Activated gamma-delta T cell treated with Interleukin-2 at 50 U/mL for 16 hours (primary cell): ENCODE measurements at regions not wholly inside any gene's neighbourhood (a gene's known extent, or its start where the extent isn't known, plus 50 kb on each side); places are given as distances from the start of the nearest gene placed in this dataset.
A peak's percentile ranks its signal among the peaks of the same experiment; 100 is the strongest.

Experiments
- DNase-seq: peaks from one replicate; pipeline ENCODE4 v3.0.0-alpha.2; 2020

DNA sequence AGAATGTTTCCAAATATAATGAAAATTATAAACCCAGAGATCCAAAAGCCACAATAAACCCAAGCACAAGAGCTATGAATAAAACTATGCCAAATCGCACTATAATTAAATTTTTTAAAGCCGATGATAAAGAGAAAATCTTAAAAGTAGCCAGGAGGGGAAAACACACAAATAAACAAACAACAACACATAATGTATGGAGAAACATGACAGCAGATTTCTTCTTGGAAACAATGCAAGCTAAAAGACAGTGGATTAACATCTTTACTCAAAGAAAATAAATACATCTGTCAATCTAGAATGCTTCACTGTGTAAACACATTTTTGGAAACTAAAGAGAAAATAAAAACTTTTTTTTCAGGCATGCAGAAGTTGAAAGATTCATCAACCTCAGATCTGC is 53.0 kb upstream of the SMOX start:
- DNase-seq, result no peak

DNA sequence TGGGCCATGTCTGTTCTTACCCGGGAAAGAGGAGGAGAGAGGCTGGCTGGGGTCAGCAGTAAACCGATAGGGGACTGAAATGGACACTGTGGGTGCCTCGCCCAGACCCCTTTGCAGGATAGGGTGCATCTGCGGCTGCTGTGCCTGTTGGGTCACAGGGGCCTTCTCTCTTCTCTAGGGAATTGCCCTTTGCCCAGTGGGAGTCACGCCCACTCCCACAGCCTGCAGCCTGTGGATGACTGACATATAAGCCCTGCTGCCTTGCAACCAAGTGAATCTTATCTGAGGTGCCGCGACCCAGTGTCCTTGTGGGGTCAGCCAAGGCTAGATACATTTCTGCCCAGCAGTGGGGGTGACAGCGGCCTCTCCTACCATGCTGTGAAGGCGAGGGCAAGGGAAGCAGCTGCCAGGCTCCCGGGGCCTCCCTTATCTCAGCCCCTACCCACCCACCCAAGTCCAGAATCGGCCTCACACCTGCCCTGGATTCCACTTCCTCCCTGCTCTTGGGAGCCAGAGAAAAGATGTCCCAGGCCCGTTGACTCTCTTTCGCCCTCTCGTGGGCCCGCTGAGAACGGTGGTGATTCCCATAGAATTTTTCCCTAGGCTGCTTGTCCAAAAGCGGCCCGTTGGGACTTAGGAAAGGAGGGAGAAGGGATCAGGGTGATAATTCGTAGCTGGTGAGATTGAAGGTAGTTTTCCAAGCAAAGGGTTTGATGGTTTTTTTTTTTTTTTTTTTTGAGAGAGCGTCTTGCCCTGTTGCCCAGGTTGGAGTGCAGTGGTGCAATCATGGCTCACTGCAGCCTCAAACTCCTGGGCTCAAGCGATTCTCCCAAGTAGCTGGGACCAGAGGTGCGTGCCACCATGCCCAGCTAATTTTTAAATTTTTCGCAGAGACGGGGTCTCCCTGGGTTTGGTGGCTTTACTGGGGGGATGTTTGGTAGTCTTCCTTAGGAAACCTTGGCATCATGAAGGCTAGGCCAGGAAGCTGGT is 56.8 kb upstream of the SMOX start:
- peak; percentile 16 for DNase-seq

DNA sequence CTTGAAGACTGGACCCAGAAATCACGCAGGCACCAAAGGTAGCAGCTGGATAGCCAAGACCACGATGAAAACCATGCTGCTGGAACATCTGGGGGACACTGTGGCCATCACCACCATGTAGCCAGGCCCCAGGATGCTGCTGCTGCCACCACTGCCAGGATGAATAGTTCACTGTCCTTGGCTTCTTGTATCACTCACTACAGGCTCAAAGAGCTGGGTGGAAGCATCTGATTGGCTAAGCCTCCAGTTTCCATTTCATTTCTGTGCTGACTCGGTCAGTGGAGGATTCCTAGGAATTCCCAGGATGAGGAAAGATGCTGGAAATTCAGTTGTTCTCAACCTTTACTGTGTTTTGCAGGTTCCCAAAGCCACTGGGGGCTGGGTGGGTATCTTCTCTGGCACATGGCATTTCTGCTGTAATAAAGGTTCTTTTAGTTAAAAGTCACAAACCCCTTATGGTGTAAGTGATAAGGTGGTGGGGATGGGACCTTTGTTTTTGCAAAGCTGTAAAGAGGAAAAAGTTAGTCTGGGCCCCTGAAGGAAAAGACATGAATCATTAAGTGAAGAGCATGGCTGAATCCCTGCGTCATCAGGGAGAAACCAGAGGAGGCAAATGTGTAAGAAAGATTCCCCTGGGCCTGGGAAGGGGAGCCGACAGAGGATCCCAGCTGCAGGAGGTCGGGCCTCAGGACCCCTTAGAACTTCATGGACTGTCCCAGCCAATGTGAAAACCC is 57.7 kb upstream of the SMOX start:
- no peak for DNase-seq

DNA sequence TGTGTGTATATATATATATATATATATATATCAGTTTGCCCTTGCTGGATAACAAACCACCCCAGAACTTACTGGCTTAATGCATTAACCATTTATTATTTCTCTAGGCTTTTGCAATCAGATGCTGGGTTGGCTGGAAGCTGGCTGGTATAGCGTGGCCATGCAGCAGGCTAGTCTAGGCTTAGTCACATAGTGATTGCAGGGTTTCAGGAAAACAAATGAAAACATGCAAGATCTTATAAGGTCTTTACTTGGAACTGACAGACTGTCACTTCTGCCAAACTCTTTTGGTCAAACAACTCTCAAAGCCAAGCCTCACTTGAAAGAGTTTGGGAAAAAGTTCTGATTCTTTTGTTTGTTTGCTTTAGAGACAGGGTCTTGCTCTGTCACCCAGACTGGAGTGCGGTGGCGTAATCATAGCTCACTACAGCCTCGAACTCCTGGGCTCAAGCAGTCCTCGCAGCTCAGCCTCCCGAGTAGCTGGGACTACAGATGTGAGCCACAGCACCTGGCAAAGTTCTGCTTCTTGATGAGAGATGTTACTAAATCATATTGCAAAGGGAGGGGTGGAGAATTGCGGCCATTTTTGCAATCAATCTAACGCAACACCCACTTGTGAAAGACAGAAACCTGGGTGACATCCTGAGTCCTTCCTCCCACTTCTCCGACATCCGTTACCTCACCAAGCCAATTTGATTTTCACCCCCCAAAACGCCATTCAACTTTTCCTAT is 58.7 kb upstream of the SMOX start:
- no peak for DNase-seq

DNA sequence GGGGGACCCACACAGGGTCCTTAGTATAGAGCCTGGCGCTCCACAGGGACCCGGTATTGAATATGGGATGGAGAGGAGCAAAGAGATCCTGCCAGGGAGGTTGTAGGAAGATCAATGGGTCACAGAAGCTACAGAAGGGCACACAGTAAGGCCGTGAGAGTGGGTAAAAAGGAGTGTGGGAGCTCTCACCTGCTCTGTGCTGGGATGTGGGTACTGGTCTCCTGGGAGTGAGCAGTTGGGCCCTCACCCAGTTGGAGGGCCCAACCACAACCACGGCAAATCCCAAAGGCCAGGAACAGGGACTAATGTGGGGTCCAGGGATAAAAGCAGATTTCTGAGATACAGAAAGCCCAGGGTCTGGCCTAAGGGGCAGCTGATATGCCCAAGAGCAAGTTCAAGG is 59.9 kb upstream of the SMOX start:
- DNase-seq, result no peak

DNA sequence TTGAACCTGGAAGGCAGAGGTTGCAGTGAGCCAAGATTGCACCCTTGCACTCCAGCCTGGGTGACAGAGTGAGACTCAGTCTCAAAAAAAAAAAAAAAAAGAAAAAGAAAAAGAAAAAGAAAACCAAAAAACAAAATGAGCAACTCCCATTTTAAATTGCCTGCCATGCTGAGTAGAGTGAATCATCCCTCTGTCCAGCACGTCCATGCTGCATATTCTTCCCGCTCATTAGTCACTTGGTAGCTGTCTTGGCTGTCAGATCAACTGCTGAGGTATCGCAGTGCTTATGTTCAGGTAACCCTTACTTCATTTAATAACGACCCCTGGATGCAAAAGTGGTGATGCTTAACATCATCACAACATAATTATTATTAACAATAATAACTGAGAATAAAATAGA is 60.7 kb upstream of the SMOX start:
- DNase-seq, result no peak

DNA sequence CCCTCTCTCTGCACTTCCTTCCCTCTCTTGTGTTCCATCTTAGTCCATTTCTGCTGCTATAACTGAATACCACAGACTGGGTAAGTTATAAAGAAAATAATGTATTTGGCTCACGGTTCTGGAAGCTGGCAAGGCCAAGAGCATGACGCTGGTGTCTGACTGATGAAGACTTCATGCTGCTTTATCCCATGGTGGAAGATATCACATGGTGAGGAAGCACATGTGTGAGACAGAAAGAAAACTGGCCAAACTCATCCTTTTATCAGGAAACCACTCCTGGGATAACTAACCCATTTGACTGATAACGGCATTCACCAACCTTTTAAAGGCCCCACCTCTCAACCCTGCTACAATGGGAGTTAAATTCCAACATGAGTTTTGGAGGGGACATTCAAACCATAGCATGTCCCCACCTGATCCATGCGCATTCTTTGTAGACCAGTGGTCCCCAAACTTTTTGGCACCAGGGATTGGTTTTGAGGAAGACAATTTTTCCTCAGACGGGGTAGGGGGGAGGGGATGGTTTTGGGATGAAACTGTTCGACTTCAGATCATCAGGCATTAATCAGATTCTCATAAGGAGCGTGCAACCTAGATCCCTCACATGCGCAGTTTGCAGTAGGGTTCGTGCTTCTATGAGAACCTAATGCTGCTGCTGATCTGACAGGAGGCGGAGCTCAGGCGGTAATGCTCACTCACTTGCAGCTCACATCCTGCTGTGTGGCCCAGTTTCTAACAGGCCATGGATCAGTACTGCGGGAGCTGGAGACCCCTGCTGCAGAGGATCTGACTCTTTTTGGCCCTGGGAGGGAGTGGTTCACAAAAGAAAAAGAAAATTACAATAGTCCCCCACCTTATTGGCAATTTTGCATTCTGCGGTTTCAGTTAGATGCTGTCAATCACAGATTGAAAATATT is 61.6 kb upstream of the SMOX start:
- no peak for DNase-seq

DNA sequence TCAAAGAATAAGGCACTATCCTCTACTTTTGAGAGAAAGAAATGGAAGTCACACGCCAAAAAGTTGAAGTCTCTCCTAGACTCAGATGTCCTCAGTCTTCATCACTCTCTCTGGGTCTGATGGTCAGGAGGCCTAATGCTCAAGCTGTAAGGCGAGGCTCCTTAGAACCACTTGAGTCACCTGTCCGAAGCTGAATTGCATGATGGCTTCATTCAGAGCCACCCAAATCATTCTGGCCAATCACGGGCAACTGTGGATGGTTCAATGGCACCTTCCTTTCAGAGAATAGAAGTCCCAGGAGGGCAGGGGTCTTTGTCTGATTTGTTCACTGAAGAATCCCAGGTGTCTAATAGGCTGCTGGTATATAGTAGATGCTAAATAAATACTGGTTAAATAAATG is 63.9 kb upstream of the SMOX start:
- DNase-seq, result no peak

DNA sequence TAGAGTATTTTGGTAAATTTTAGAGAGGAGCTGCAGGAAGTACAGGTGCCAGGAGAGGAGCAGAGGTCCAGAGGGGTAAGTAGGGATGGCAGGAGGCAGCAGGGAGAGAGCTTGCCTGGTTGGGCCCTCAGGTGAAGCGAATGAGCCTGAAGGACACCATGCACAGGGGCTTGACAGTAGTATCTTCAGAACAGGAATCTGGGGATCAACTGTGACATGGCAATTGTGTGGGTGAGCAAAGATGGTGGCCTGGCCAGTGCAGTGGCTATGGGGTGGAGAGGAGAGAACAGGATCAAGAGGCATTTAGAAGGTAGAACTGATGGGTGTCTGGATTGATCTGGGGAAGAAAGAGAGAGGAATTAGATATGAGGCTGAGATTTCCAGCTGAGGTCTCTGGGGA is 64.5 kb upstream of the SMOX start:
- DNase-seq, result no peak

DNA sequence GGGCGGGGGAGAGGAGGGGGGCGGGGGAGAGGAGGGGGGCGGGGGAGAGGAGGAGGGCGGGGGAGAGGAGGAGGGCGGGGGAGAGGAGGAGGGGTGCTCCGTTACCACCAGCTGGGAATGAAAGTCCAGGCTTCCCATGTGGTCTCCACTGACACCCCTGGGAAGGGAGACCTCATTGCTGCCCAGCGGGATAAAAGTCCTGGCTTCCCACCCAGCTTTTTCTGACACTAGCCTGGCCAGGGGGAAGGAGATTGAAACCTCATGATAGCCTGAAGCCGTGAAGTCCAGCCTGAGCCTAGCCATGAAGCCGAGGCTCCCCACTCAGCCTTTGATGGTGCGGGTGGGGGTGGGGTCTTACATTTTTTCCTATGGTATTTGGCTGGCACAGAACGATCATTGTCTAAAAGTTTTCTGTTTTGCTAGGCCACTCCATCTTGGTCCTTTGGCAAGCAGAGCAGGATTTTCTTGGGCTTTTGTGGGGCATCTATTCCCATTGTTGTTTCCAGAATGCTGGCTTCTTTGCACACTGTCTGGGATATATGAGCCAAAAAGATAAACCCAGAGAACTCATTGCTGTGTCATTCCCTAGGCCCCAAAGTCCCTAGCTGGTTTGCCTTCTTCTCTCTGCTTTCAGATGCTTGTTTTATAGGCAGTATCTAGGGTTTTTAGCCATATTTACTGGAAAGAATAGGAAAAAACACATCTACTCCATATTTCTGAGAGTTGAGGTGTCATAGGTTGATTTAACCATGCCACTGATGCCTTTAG is 65.3 kb upstream of the SMOX start:
- DNase-seq, result no peak

DNA sequence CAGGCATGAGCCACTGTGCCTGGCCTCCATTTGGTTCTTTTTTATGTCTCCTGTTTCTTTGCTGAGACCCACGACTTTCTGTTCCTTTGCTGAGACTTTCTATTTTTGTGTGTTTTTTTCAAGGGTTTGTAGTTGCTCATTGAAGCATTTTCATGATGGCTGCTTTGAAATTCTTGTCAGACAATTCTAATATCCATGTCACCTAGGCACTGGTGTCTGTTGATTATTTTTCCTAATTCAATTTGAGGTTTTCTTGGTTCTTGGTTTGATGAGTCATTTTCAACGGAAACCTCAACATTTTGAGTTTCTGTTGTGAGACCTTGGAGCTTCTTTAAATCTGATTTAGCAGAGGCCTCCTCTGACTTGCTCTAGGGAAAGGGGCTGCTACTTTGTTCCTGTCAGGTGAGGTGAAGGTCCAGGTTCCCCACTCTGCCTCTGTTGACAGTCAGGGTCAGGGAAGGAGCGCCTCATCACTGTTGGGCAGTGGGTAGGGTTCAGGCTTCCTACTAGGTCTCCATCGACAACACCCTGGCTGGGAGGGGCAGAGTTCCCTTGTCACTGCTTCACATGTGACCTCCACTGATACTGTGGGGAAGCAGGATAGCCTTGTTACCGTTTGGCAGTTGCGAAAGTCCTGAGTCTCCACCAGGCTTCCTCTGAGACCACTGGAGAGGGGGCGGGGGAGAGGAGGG is 66.1 kb upstream of the SMOX start:
- DNase-seq, result peak; percentile 30

DNA sequence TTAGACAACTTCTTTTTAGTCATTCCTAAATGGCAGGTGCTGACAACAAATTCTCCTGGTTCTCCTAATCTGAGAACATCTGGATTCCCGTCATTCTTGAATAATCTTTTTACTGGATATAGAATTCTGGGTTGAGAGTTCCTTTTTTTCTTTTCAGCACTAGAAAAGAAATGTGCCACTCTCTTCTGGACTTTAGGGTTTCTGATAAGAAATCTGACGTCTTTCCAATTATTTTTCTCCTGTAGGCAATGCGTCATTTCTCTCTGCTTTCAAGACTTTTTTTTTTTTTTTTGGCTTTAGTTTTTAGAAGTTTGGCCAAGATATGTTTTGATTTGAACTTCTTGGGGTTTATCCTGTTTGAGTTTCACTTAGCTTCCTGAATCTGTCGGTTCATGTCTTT is 66.1 kb upstream of the RNF24 start:
- no peak for DNase-seq

DNA sequence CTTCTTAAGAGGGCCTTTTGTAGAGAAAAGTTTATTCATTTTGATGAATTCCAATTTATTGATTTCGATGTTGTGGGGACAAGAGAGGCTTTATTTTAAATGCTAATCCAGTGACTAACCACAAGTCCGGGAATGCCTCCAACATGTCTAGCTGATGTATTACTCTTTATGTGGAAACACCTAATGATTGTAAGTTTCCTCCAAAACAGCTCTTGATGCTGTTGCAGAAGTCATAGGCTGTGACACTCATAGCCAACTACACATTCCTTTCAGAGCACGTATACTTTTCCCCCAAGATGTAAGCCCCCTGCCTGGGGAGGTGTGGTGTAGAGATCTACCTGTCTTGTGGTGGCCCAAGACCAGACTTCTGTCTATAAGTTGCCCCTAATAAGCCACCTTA is 61.3 kb upstream of the RNF24 start:
- no peak for DNase-seq

DNA sequence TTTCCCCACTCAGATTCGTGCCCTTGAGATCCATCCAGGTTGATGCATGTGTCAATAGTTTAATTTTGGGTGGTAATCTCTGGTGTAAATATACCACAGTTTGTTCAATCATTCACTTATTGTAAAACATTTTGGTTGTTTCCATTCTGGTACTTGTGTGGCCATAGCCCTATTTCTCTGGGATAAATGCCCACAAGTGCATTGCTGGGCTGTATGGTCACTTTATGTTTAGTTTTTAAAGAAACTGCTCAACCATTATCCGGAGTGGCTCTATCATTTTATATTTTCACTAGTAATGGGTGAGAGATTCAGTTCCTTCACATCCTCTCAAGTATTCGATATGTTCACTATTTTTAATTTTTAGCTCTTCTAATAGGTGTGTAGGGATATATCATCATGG is 60.7 kb upstream of the RNF24 start:
- DNase-seq, result no peak

DNA sequence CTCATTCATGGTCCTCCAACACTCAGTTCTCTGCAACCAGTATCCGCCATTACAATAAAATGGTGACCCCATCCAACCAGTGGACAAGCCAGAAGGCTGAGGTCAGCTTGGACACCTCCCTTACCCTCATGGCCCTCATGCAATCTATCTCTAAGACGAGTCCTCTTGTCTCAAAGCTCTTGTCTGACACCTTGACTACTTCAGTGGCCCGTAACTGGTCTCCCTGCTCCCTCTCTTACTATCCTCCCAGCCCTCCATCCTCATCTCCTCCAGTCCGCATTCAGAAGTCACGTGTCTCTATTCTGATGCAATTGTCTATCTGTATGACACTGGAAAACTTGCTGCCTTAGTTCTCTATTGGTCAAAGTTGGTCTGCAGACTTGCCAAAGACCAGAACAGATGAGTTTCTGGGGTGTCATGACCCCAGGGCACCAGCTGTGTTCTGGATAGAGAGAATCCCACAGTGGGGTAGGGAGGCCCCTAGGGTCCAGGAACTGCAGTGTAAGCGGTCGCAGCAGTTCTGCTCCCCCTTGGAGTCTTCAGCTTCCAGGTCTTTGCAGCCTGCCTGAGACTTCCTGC is 59.6 kb upstream of the RNF24 start:
- DNase-seq, result no peak

DNA sequence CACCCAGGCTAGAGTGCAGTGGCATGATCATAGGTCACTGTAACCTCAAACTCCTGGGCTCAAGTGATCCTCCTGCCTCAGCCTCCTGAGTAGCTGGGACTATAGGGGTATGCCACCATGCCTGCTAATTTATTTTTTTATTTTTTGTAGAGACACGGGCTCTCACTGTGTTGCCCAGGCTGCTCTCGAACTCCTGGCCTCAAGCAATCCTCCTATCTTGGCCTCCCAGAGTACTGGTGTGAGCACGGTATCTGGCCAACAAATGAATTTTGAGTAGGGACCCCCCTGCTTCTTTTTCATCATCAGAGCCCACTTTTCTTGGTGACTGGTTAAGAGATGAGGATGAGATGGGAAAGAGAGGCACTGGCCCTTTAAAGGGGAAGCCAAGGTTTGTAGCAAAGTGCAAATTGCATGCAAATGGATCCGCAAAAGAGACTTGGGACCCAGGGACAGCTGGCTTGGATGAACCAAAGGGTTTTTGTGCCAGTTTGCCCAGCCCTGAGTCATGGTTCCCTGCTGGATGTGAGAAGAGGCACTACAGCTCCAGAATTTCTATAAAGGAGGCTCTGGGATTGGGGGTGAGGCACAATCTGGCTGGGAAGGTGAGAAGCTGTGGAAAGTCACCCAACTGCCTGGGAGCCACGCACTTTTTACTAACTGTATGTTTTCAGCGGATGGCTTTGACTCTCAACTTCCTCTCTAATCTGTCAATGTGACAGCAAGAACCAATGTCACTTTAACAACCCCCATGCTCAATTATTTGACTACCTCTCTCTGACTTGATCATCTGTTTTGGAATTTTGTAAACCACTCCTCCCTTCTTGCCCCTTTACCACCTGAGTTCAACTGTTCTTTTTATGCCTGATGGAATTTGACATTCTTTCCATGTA is 58.7 kb upstream of the RNF24 start:
- DNase-seq, result no peak

DNA sequence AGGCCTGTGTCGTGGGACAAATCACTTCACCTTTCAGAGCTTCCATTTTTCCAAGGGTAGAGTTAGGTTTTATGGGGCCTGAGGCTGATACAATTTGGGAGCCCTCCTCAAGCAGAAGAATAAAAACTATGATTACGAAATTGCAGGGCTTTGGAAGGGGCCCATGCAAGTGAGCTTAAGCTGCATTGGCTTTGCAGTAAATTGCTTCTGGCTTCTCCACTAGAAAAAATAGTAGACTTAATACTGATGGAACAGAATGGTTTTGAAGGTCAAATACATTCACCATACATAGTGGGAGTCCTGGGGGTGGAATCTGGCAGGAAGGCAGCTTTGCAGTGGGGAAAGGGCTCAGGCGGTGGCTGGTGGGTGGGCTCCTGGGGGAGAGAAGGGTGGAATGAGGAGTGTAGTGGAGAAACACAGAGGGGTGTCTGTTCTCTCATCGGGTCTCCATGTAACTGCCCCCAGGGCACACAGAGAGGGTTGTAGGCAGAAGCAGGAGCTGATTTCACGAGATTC is 55.9 kb upstream of the RNF24 start:
- DNase-seq, result no peak

DNA sequence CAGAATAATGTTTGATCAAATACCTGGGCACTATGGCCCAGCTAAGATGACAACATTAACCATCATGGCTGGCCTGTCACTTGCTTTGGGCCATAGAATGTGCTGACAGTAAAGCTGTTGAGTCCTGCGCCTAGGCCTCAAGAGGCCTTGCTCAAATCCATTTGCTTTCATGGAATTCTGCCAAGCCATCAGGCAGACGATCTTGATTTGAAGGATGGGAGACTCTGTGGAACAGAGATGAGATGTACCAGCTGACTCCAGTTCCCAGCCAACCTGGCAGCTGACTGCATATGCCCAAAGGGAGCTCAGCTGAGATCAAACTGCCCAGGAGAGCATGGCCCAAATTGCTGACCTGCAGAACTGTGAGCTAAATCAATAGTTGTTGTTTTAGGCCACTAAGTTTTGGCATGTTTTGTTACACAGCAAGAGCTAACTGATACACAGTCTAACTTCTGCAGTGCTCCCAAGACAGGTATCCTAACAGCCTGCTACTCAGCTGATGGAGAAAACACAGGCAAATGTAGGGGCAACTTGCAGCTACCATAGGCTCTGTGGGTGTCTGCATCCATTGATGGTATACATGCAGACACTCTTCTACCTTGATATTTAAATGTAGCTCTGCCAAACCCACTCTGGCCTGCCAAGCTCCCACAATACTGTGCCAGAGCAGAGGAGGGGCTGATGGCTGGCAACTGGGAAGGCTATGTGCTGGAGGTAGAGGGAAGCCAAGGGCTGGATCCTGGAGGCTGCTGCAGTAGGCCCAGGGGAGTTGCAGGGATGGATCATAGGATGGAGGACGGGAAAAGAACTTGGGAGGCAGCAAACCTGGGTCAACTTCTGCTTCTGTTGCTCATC is 55.2 kb upstream of the RNF24 start:
- DNase-seq, result no peak
